ENCODE measurements at regions not wholly inside any gene's neighbourhood (a gene's known extent, or its start where the extent isn't known, plus 50 kb on each side); places are given as distances from the start of the nearest gene placed in this dataset.
"Not testable (repeated sequence)": the region's sequence is repeated elsewhere in the genome, so short reads cannot be mapped to it uniquely, and the experiment has no call there.

DNA sequence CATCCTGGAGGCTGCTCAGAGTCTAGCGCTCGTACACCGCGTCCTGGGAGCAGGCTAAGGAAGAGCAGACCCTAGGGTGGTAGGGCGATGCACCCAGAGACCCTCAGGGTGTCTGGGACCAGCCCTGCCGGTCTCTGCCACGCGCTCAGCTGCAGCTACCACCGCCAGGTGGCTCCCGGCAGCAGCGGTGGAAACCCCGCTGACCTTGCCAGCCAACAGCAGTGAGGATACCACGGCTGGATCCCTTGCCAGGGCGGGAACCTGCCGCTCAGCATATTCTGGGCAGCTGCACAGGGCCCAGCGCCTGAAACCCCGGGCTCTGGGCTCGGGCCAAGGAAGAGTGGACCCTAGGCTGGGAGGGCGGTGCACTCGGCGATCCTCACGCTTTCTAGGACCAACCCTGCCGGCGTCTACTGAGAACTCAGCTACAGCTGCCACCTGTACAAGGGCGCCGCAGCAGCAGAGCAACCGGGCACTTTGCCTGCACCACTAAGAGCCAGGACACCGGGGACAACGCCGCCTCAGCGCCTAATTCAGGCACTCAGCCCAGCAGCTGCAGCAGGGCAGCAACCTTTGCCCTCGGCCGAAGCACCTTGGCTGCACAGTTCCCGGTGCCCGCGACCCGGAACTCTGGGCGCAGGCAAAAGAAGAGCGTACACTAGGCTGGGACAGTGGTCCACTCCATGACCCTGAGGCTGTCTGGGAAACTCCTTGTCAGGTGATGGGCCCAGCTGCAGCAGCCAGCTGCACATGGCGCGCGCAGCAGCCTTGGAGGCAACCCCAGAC, 80.8 kb downstream of the POTEB2 start:
- not testable (repeated sequence) for H3K27ac ChIP-seq
- TF ChIP-seq, protein P1, sequence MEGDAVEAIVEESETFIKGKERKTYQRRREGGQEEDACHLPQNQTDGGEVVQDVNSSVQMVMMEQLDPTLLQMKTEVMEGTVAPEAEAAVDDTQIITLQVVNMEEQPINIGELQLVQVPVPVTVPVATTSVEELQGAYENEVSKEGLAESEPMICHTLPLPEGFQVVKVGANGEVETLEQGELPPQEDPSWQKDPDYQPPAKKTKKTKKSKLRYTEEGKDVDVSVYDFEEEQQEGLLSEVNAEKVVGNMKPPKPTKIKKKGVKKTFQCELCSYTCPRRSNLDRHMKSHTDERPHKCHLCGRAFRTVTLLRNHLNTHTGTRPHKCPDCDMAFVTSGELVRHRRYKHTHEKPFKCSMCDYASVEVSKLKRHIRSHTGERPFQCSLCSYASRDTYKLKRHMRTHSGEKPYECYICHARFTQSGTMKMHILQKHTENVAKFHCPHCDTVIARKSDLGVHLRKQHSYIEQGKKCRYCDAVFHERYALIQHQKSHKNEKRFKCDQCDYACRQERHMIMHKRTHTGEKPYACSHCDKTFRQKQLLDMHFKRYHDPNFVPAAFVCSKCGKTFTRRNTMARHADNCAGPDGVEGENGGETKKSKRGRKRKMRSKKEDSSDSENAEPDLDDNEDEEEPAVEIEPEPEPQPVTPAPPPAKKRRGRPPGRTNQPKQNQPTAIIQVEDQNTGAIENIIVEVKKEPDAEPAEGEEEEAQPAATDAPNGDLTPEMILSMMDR (IDR thresholded peaks at IDR 0.05): peak; percentile 35

GRCh38 chr15:20783598-20784184, 82.4 kb downstream of the POTEB2 start:
- H3K27ac ChIP-seq: not testable (repeated sequence)

DNA sequence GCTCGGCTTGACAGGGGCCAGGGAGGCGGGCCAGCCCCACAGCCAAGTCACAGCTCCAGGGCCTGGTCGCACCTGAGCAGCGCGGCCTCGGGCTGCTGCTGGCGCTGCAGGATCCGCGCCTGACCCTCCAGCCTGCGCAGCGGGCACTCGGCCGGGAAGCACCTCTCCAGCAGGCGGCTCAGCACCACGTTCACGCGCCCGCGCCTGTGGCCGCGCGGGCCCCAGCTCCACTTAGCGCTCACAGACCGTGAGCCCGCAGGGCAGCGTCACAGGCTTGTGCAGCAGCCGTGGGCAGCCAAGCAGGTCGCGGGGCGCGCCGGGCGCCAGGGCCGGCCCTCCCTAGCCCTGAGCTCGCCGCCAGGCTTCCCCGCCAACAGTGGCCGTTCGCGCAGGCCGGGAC, 90.7 kb downstream of the POTEB2 start:
- not testable (repeated sequence) for H3K27ac ChIP-seq

DNA sequence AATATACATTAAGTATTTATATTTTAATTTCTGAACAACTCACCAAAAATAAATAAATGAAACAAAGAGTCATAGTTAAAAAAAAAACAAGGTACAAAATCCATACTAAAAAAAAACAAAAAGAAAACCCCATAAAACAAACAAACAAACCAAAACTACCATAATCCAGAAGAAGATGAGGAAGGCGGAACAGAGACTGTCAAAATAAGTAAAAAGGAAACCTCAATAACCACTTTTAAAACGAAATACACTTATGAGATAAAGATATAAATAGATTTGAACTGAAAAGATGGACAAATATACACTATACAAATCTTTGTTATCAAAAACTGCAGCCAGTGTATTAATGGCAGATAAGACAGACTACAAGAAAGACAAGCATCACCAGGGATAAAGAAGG, 98.2 kb downstream of the POTEB2 start:
- H3K27ac ChIP-seq: not testable (repeated sequence)

DNA sequence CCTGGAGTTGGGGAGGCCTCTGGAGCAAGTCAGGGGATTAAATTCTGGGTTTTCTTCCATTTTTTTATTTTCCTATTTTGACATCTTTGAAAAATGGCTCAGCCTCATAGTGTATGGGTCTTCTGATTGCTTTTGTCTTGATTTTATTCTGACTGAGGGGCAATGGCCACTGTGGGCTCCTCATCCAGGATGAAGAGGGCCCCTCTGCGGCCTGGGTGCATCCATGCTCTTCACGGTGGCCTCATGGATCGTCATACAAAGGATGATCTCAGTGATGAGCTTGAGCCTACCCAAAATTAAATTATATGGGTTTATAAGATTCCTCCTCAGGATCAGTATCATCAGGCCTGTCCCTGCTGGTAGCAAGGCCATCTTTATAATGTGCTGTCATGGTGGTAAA, 103.7 kb downstream of the POTEB2 start:
- H3K27ac ChIP-seq: not testable (repeated sequence)

DNA sequence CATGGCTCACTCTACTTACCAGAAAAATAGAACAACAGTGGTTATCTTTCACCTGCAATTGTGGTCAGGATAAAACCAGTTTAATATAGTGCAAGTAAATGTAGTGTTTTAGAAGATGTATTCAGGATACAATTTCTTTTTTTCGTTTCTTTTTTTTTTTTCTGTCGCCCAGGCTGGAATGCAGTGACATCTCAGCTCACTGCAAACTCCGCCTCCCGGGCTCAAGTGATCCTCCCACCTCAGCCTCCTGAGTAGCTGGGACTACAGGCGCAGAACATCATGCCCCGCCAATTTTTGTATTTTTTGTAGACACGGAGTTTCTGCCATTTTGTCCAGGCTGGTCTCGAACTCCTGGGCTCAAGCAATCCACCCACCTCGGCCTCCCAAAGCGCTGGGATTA, 109.7 kb downstream of the POTEB2 start:
- H3K27ac ChIP-seq: not testable (repeated sequence)

- H3K27ac ChIP-seq: not testable (repeated sequence)
These were observed 110.3 kb downstream of the POTEB2 start for GRCh38 chr15:20755665-20756398.

DNA sequence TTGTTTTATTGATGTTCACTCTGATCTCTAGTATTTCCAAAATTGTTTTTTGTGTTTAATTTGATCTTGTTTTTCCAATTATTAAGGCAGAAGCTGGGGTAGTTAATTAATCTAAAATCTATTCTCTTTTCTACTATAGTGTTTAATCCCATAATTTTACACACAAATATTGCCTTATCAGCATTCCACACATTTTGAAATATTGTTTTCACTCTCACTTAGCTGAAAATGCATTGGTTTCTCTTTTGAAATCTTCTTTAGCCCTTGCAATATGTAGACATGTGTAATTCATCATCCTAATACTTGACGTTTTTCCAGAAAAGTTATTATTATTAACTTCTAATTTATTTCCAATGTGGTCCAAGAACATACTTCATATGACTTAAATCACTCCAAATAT, 132.6 kb downstream of the POTEB2 start:
- not testable (repeated sequence) for H3K27ac ChIP-seq

Measured in 22Rv1 (cell line).